Cardiac septum (tissue), 1 donor: ENCODE measurements at regions not wholly inside any gene's neighbourhood (a gene's known extent, or its start where the extent isn't known, plus 50 kb on each side); places are given as distances from the start of the nearest gene placed in this dataset.

Experiments
- DNase-seq: peaks from one replicate; pipeline ENCODE4 v3.0.0-alpha.2; 2020; ENCODE audit warnings: low spot score
- intact Hi-C: fragments of 100-400 bp; cut with DNase I; formaldehyde crosslinking; loops from one replicate; pipeline ENCODE4 v1.14.0; 2022
- donor health status: DM: no; HTN: no; CAD: no.

DNA sequence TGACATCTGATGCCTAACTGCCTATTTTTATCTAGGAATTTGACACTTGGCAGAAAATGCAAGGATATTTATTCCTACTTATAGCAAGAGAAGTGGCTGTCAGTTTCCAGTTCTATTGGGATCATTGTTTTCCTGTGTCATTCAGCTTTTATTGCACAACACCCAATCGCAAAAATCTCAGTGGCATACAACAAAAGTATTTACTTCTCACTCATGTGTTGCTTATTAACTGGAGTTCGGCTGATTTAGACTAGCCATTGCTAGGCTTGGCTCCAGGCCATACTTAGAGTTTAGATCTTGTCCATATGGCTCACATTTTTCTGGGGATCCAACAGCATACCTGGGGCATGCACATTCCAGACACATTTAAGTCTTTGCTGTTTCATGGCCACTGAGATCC lies 218.6 kb upstream of the SYT1 start:
- no peak for DNase-seq
- intact Hi-C loops, result no loop called here

DNA sequence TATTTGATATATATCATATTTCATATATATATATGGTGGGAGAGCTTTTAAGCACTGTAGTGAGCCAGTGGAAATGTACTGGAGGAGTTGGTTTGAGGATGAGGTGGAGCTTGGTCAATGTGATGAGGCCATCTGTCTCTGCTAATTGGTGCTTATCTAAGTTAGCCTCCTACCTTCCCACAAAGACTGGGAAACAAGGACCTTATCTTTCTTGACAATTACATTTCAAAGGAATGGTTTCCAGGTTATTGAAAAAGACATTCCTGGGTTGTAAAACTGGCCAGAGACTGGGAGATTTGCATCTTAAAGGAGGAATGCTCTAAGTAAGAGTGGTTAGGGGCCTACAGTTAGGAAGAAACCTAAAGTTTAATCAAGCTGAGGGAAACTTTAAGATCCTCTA lies 212.8 kb upstream of the SYT1 start:
- no peak for DNase-seq
- intact Hi-C loops, result no loop called here

DNA sequence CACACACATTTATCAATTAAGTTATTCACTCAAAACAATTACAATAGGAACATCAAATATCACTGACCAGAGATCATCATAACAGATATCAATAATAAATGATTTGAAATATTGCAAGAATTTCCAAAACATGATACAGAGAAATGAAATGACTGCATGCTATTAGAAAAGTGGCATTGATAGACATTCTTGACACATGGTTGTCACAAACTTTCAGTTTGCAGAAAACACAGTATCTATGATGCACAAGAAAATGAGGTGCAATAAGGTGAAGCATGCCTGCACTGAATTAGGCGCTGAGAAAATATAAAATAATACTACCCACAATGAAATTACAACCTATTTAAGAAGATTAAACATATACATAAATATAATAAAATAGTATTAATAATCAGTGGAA lies 198.0 kb upstream of the SYT1 start:
- no peak for DNase-seq
- intact Hi-C loops, result no loop called here

DNA sequence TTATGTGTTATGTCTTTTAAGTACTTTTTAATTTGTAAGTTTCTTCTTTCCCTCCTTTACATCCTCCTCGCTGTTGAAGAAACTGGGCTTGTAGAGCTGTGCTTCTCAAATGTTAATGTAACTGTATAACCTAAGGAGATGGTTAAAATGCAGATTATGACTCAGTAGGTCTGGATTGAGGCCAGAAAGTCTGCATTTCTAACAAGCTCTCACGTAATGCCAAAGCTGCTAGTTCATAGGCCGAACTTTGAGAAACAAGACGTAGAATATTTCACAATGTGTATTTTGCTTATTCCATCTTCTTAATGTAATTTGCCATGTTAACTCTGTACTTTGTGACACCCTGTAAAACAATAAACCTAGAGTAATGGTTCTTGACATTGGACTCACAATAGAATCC lies 193.3 kb upstream of the SYT1 start:
- DNase-seq, result no peak
- intact Hi-C loops, result no loop called here

DNA sequence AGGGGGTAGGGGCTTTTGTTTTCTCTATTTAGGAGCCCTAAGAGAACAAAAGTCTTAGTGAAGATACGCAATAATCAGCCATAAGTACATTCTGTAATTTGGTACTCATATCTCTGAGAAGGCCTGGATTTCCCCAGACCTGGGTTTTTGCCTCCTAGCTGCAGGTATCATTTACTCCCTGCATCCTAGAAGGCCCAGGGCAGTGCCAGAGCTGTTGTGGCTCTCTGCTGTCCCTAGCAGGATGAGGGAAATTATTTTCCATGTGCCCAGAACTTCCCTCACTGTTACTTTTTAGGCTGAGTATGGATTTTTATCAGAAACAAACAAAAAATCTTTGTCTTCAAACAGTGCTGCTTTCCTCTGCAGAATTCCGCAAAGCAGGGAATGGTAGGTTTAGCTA lies 192.5 kb upstream of the SYT1 start:
- DNase-seq, result no peak
- intact Hi-C loops, result no loop called here

DNA sequence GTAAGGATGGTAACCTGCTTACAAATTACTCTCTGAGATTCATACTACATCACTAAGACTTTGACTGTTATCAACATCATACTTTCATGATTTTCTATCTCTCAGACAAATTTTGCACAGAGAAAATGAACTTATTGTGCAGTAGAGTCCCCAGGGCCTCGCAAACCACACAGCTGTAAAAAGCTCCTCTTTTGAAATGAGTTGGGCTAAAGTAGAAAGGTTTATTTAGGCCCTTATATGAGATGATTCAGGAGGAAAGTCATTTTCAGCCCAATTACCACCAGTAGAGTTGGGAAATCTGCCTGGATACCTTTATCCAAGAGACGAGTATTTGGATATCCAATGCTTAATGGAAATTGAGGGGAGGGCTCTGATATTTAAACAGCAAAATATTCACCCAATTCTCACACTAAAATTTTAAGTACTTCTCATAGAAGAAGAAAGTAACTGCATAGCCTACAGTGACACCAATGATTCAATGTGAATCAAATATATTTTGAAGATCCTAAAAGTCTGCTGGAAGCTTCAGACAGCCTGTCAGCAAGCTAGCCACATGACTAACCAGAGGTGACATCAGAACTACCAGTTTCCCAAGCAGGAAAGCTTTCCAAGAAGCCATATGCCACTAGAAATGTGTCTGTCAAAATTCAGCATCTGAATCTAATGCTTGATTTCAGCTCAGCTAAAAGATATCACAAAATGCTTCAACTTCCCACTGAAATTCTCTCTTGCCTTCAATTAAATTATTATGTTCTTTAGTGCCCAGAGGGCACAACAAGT lies 190.1 kb upstream of the SYT1 start:
- DNase-seq, result no peak
- intact Hi-C loops, result no loop called here

DNA sequence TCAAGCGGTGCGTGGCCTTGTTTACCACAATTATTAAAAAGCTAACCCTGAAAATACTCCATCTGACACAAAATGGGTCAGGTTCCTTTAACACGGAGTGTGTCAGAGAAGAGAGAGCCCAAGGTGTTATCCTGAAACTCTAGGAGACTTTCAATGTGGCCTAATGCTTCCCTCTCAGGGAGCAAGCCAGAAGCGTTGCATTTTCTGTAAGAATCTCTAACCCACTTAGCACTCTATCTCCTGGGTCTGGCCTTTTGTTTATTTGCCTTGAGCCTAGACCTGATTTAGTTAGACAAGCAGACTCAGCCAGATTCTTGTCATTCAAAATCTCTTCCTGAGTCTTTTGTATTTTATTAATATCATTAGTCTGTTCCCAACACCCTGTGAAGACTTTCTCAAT lies 184.0 kb upstream of the SYT1 start:
- intact Hi-C loops, result no loop called here
- DNase-seq, result no peak

DNA sequence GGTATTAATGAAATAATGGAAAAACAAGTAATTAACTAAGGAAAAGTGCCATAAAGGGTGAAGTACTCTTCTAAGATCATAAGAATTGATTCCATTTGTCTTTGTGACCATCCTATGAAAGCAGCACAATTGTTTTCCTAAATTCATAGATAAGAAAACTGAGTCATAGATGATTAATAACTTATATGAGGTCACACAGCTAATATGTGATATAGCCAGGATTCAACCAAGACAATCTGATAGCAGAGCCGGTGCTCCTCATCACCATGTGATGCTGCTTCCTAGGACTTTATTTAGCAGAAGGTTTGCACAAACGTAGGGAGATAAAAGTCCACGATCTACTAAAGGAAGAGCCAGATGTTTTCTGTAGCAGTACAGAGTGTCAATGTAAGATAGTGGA lies 181.5 kb upstream of the SYT1 start:
- intact Hi-C loops, result no loop called here
- DNase-seq, result no peak

DNA sequence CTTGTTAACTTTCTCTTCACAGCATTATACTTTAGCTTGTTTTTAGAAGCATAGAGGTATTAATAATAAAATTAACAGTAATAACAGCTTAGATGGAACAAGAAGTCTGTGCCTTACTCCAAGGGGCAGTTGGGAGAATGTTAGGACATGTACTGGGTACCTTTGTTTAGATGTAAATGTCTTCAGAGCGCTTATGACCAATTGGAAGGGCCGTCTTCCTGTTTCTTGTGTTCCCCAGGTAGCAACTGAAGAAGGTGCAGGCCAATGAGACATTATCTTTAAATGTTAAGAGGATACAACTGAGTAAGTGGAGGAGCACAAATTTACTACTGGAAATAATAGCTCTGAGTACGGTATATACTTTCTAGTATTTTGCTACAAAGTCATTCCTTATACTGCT lies 180.9 kb upstream of the SYT1 start:
- intact Hi-C loops, result no loop called here
- DNase-seq, result no peak

DNA sequence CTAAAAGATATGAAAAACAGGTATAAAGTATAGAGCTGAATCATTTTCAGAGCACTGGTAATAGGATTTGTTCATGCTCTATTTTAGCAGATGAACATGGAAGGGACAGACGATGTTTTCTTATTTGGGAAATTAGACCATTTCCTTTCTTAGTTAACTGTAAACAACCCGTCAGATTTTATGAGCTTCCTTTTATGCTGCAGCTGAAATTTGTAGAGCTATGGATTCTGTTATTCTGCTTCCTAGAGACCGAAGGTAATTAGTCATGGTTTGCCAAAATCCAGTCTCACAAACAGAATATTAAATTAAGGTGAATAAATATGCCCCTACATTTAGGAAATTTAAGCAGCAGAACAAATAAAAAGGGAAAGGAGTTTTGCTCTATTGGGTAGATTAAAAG lies 180.2 kb upstream of the SYT1 start:
- DNase-seq, result no peak
- intact Hi-C loops, result no loop called here

DNA sequence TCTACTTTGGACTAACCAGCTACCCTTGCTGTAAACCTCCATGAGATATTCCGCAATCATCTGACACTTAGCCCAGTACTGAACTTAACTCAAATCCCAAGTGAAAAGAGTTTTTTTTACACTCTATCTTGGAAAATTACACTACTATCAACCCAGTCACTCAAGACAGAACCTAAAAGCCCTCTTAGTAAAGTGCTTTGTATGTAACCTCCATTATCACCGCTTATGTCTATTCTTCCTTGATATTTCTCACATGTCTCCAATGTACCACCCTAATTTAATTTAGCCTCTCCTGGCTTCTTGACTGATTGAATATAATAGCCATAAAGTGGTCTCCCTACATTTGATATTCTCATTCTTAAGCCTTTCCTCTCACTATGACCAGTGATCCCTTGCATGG lies 168.8 kb upstream of the SYT1 start:
- DNase-seq, result no peak

DNA sequence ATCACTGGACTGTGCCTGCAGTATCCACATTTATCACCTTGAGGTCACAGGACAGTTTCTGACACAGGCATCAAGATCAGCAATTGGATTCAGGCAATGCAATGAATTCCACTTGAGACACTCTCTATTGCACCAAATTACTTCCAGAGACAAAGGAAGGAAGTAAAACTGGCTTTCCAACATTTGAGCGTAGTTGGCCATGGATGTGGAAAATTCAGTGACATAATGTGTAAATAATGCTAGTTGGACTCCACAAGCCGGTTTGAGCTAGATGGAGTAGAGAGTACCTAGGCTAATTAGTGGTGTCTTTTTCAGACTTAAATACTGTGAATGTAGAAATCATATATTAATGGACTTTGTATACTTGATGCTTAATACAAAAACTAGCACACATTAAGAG lies 168.3 kb upstream of the SYT1 start:
- intact Hi-C loops, result no loop called here
- no peak for DNase-seq

More for the DNA sequence above, 168.8 kb upstream of the SYT1 start:
- intact Hi-C loops, result no loop called here

DNA sequence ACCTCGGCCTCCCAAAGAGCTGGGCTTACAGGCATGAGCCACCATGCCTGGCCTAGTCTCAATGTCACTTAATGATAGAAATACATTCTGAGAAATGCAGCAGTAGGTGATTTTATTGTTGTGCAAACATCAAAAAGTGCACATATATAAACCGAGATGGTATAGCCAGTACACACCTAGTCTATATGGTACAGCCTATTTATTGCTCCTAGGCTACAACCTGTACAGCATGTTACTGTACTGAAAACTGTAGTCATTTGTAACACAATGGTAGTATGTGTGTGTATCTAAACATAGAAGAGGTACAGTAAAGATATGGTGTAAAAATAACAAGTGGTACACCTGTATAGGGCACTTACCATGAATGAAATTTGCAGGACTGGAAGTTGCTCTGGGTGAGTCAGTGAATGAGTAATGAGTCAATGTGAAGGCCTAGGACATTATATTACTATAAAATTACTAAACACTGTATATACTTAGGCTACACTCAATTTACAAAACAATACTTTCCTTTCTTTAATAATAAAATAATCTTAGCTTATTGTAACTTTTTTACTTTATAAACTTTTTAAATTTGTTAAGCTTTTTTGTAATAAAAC lies 166.7 kb upstream of the SYT1 start:
- no peak for DNase-seq
- intact Hi-C loops, result no loop called here

DNA sequence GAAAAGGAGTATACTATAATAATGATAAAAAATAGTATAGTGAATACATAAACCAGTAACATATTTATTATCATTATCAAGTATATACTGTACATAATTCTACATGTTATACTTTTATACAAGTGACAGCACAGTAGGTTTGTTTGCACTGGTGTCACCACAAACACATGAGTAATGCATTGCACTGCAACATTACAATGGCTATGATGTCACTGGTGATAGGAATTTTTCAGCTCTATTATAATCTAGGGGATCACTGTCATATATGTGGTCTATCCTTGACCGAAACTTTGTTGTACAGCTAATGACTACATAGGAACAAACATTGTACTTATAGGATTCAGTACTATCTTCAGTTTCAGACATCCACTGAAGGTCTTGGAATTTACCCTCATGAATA lies 165.8 kb upstream of the SYT1 start:
- intact Hi-C loops, result no loop called here

DNA sequence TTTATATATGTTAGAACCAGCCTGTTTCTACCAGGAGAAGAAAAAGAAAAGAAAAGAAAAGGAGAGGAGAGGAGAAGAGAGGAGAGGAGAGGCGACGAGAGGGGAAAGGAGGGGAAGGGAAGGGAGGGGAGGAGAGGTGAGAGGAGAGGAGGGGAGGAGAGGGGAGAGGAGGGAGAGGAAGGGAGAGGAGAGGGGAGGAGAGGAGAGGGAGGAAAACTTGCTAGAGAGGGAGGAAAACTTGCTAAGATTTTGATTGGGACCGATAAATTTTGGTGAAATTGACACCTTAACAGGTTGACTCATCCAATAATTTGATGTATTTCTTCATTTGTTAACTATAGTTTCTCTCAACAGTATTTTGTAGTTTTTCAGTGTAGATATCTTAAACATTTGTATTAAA lies 164.0 kb upstream of the SYT1 start:
- intact Hi-C loops, result no loop called here
- DNase-seq, result no peak

More for the DNA sequence above, 165.8 kb upstream of the SYT1 start:
- no peak for DNase-seq

DNA sequence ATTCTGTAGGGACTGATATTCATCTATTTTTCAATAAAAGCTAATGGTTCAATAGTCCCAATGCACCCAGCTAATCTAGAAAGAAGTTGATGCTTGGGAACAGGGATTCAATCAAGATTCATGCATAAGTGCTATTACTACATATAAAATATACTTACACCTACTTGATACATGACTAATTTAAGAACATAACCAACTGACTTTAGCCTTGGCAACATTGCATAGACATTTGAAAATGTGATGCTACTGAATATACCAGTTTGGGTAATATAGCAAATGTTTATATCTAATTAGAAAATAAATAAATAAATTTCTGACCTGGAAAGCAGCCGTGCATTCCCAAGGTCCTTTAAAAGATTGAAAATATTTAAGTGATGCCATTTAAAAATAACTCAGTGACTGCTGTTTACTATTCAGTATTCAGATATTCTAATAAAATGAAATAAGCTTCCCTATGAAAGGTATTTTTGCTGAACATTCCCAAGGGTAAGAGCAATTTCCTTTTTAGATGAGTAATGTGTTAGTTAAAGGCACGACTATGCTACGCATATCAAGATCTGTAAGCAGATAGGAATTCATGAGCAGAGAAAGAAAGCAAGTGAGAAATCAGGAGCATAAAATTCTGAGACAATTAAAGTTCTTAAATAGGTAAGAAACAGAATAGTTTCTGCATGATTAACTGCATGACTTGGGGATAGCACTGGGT lies 160.6 kb upstream of the SYT1 start:
- DNase-seq, result no peak
- intact Hi-C loops, result no loop called here

DNA sequence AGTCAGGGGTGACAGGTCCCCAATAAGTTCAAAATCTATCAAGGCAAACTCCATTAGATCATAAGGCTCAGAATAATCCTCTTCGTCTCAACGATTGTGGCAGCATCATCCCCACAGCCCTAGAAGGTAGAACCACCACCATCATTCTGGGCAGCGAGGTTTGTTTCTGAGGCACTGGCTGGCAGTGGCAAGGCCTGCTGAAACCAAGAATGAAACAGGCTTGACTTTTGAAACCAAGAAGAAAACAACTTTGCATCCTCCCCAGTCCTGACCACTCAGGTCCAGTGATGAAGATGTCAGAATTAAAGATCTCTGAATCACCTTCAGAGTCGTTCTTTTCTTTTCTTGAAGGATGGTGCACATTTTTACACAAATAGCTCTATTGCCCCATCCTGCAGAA lies 152.6 kb upstream of the SYT1 start:
- DNase-seq, result no peak
- intact Hi-C loops, result no loop called here

DNA sequence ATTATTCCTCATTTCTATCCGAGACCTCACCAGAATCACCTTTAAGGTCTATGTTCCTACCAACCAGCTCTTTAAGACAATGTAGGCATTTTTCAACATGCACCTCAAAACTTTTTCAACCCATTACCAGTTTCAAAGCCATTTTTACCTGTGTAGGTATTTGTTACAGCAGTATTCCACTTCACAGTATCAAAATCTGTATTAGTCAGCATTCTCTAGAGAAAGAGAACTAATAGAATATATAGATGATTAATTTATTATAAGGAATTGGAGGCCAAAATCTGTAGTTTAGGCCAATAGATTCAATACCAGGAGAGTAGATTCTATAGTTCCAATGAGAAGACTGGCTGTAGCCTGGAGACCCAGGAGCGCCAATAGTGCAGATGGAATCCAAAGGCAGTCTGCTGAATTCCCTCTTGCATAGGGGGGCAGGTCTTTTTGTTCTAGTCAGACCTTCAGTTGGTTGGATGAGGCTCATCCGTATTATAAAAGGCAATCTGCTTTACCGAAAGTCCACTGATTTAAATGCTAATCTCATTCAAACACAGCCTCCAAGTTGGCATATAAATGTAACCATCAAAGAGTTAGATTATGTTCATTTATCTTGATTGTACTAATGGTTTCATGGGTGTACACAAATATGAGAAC lies 151.6 kb upstream of the SYT1 start:
- intact Hi-C loops, result no loop called here
- no peak for DNase-seq

DNA sequence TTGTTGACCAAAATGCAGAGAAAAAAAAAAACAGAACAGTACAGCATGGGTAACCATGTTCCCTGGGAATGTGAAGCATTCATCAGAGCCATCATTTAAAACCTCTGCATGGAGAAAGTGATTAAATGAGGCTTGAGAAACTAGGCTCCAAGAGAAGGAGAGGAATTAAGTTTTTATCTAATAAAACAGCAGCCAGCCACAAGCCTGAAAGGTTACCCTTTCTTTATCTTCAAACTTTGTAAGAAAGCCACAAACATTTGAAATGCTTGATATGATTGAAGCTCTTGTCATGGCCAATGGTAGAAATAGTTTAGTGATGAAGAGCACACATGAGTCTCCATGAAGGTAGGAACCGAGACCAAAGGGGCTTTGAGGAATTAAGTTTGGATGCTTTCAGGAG lies 144.9 kb upstream of the SYT1 start:
- intact Hi-C loops, result no loop called here
- no peak for DNase-seq

DNA sequence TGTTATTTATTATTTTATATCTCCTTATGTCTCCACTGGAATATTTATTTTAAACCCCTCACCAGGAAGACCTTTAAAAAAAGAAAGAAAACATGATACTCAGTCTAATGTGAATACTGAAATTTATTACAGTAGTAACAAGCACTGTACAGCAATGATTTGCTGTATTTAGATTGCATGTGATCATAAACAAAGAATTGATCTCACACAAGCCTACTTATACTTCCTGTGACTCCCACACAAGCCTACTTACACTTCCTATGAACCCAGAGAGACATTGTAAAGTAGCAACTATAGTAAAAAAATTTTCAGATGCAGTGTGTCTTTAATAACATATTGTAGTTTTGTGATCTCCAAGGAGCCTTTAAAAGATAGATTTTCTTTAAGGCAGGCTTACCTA lies 142.7 kb upstream of the SYT1 start:
- intact Hi-C loops, result no loop called here
- no peak for DNase-seq

DNA sequence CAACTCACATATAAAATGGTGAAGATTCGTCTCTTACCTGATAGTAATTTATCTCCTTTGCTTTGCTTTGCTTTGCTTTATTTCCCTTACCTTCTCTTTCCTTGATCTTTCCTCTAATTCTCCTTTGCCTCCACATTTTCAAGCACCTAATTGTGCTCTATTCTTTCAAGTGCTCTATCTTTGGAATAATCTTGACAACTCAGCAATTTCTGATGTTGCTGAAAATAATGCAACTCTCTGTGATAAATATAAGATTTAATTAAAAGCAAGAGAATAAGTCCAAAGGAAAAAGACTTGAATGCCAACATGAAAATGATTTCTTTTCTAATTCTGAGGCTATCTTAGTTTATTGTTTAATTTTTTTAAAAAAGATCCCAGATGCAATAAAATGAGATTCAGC lies 139.5 kb upstream of the SYT1 start:
- intact Hi-C loops, result no loop called here
- no peak for DNase-seq
